Stimulated activated CD4-positive, alpha-beta T cell treated with anti-CD3 and anti-CD28 coated beads, Interleukin-4, amount 100 ng/mL, for 4 hours (primary cell): ENCODE measurements at regions not wholly inside any gene's neighbourhood (a gene's known extent, or its start where the extent isn't known, plus 50 kb on each side); places are given as distances from the start of the nearest gene placed in this dataset.
"Not testable (repeated sequence)": the region's sequence is repeated elsewhere in the genome, so short reads cannot be mapped to it uniquely, and the experiment has no call there.

Source experiments
- DNase-seq, 2 experiments: peaks; one replicate each; pipeline ENCODE4 v3.0.0-alpha.2; 2020

GRCh38 chr3:35067750-35068149 lies 571.6 kb upstream of the ARPP21 start:
- no peak for DNase-seq

GRCh38 chr3:35070088-35070487 lies 569.2 kb upstream of the ARPP21 start:
- DNase-seq, result no peak

GRCh38 chr3:35071772-35072171 lies 567.6 kb upstream of the ARPP21 start:
- no peak for DNase-seq

GRCh38 chr3:35078780-35079179 lies 560.5 kb upstream of the ARPP21 start:
- DNase-seq, result no peak

GRCh38 chr3:35079403-35079802 lies 559.9 kb upstream of the ARPP21 start:
- DNase-seq, result no peak

GRCh38 chr3:35081899-35082298 lies 557.4 kb upstream of the ARPP21 start:
- no peak for DNase-seq

GRCh38 chr3:35088943-35089342 lies 550.4 kb upstream of the ARPP21 start:
- DNase-seq, result no peak

- no peak for DNase-seq
Observed at GRCh38 chr3:35114686-35115085, 524.6 kb upstream of the ARPP21 start.

- DNase-seq, result no peak
Observed at GRCh38 chr3:35120026-35120425, 519.3 kb upstream of the ARPP21 start.

- DNase-seq, result no peak
Observed at GRCh38 chr3:35137612-35138011, 501.7 kb upstream of the ARPP21 start.

- DNase-seq, result no peak
Observed at GRCh38 chr3:35141406-35141805, 497.9 kb upstream of the ARPP21 start.

- no peak for DNase-seq
Observed at GRCh38 chr3:35144011-35144410, 495.3 kb upstream of the ARPP21 start.

GRCh38 chr3:35146256-35147035 lies 492.9 kb upstream of the ARPP21 start:
- not testable (repeated sequence) for DNase-seq

GRCh38 chr3:35183927-35184675 lies 455.2 kb upstream of the ARPP21 start:
- no peak for DNase-seq

GRCh38 chr3:35184775-35185174 lies 454.6 kb upstream of the ARPP21 start:
- DNase-seq, result no peak

GRCh38 chr3:35187908-35188307 lies 451.4 kb upstream of the ARPP21 start:
- DNase-seq, result no peak

GRCh38 chr3:35194666-35195065 lies 444.7 kb upstream of the ARPP21 start:
- DNase-seq, result no peak

GRCh38 chr3:35198857-35199256 lies 440.5 kb upstream of the ARPP21 start:
- DNase-seq, result no peak

GRCh38 chr3:35200056-35200455 lies 439.3 kb upstream of the ARPP21 start:
- no peak for DNase-seq

GRCh38 chr3:35201211-35201610 lies 438.1 kb upstream of the ARPP21 start:
- DNase-seq, result no peak

GRCh38 chr3:35215525-35216500 lies 423.5 kb upstream of the ARPP21 start:
- DNase-seq, result no peak

- DNase-seq, result no peak
Observed at GRCh38 chr3:35216501-35217266, 422.6 kb upstream of the ARPP21 start.
